H9 (cell line): ENCODE measurements at regions not wholly inside any gene's neighbourhood (a gene's known extent, or its start where the extent isn't known, plus 50 kb on each side); places are given as distances from the start of the nearest gene placed in this dataset.
A peak's percentile ranks its signal among the peaks of the same experiment; 100 is the strongest.

ENCODE experiments used
- DNase-seq: peaks from one replicate; pipeline ENCODE4 v3.0.0-alpha.2; 2017
- H2AFZ ChIP-seq: one replicate; pipeline ENCODE4 v1.6.1; 2013; ENCODE audit warnings: mild to moderate bottlenecking, low read length, control low read depth, moderate library complexity
- H2AK5ac ChIP-seq: 2 replicates; pipeline ENCODE4 v1.6.1; 2013; ENCODE audit warnings: low read length, control low read depth, mixed read lengths; ENCODE audit not compliant: insufficient read length
- H2BK120ac ChIP-seq: one replicate; pipeline ENCODE4 v1.6.1; 2013; ENCODE audit warnings: low read depth, mild to moderate bottlenecking, low read length, control low read depth, inconsistent platforms; ENCODE audit not compliant: poor library complexity, severe bottlenecking
- H2BK12ac ChIP-seq: 2 replicates; pipeline ENCODE4 v1.6.1; 2013; ENCODE audit warnings: low read length, control low read depth, mixed read lengths, low read depth; ENCODE audit not compliant: insufficient read length
- H2BK15ac ChIP-seq: 2 replicates; pipeline ENCODE4 v1.6.1; 2013; ENCODE audit warnings: low read depth, low read length, control low read depth
- H2BK20ac ChIP-seq: one replicate; pipeline ENCODE4 v1.6.1; 2013; ENCODE audit warnings: low read depth, mild to moderate bottlenecking, low read length, control low read depth, inconsistent platforms; ENCODE audit not compliant: poor library complexity, severe bottlenecking
- H2BK5ac ChIP-seq: 2 replicates; pipeline ENCODE4 v1.6.1; 2013; ENCODE audit warnings: low read length, control low read depth, mixed read lengths; ENCODE audit not compliant: insufficient read length
- H3K14ac ChIP-seq: 2 replicates; pipeline ENCODE4 v1.6.1; 2013; ENCODE audit warnings: low read length, control low read depth; ENCODE audit not compliant: insufficient read depth
- H3K18ac ChIP-seq: 2 replicates; pipeline ENCODE4 v1.6.1; 2013; ENCODE audit warnings: low read depth, mild to moderate bottlenecking, mixed read lengths, low read length, control low read depth; ENCODE audit not compliant: insufficient read length
- H3K23ac ChIP-seq: 2 replicates; pipeline ENCODE4 v1.6.1; 2013; ENCODE audit warnings: low read length, control low read depth, mixed read lengths, low read depth; ENCODE audit not compliant: insufficient read length
- H3K23me2 ChIP-seq: 2 replicates; pipeline ENCODE4 v1.6.1; 2013; ENCODE audit warnings: low read depth, mild to moderate bottlenecking, mixed read lengths, low read length, control low read depth; ENCODE audit not compliant: insufficient read length, poor library complexity, severe bottlenecking
- H3K27ac ChIP-seq: 2 replicates; pipeline ENCODE4 v1.5.1; 2013; ENCODE audit warnings: low read length, control low read depth, mixed read lengths, low read depth; ENCODE audit not compliant: insufficient read length
- H3K27me3 ChIP-seq: 2 replicates; pipeline ENCODE4 v1.6.1; 2013; ENCODE audit warnings: low read length, control low read depth, inconsistent platforms; ENCODE audit not compliant: insufficient read depth
- H3K4ac ChIP-seq: 2 replicates; pipeline ENCODE4 v1.6.1; 2013; ENCODE audit warnings: low read depth, mild to moderate bottlenecking, control low read depth, inconsistent platforms, low read length, moderate library complexity
- H3K4me1 ChIP-seq: 2 replicates; pipeline ENCODE4 v1.6.1; 2013; ENCODE audit warnings: low read length, control low read depth, inconsistent platforms; ENCODE audit not compliant: insufficient read depth
- H3K4me2 ChIP-seq: 2 replicates; pipeline ENCODE4 v1.6.1; 2013; ENCODE audit warnings: low read length, control low read depth, mixed read lengths; ENCODE audit not compliant: insufficient read length, insufficient read depth
- H3K56ac ChIP-seq: 2 replicates; pipeline ENCODE4 v1.6.1; 2013; ENCODE audit warnings: low read depth, mild to moderate bottlenecking, mixed read lengths, low read length, control low read depth; ENCODE audit not compliant: insufficient read length
- H3K79me1 ChIP-seq: 2 replicates; pipeline ENCODE4 v1.6.1; 2013; ENCODE audit warnings: low read depth, mild to moderate bottlenecking, moderate library complexity, low read length, control low read depth, inconsistent platforms; ENCODE audit not compliant: insufficient read depth, poor library complexity, severe bottlenecking
- H3K79me2 ChIP-seq: 2 replicates; pipeline ENCODE4 v1.6.1; 2013; ENCODE audit warnings: low read length, control low read depth, inconsistent platforms; ENCODE audit not compliant: insufficient read depth
- H3K9ac ChIP-seq: 2 replicates; pipeline ENCODE4 v1.6.1; 2013; ENCODE audit warnings: low read length, control low read depth, mixed read lengths; ENCODE audit not compliant: insufficient read length; ENCODE audit errors: extremely low read depth
- H3K9me3 ChIP-seq: one replicate; pipeline ENCODE4 v1.6.1; 2013; ENCODE audit warnings: low read depth, low read length, inconsistent platforms; ENCODE audit not compliant: control insufficient read depth
- H3T11ph ChIP-seq: one replicate; pipeline ENCODE4 v1.6.1; 2013; ENCODE audit warnings: mild to moderate bottlenecking, low read length, control low read depth, inconsistent platforms
- H4K20me1 ChIP-seq: one replicate; pipeline ENCODE4 v1.6.1; 2013; ENCODE audit not compliant: control insufficient read depth, insufficient read length, insufficient read depth
- H4K5ac ChIP-seq: 2 replicates; pipeline ENCODE4 v1.6.1; 2013; ENCODE audit warnings: low read depth, mild to moderate bottlenecking, mixed read lengths, low read length, control low read depth; ENCODE audit not compliant: insufficient read length
- H4K8ac ChIP-seq: replicated peaks from 2 replicates; pipeline ENCODE4 v1.6.1; 2013; ENCODE audit warnings: low read length, control low read depth, mixed read lengths, low read depth; ENCODE audit not compliant: insufficient read length
- H4K91ac ChIP-seq: 2 replicates; pipeline ENCODE4 v1.6.1; 2013; ENCODE audit warnings: low read depth, mild to moderate bottlenecking, moderate library complexity, mixed read lengths, low read length, control low read depth; ENCODE audit not compliant: insufficient read length
- H3K27ac Mint-ChIP-seq, 3 experiments: 2 replicates in 2 of 3; 3 replicates in 1 of 3; pipeline ENCODE4 v1.8.0; 2020 to 2021; ENCODE audit warnings: mixed read lengths in 3 of 3, mild to moderate bottlenecking in 1 of 3, moderate library complexity in 1 of 3
- H3K27me3 Mint-ChIP-seq: 2 replicates; pipeline ENCODE4 v1.8.0; 2021; ENCODE audit warnings: low read depth, mild to moderate bottlenecking, moderate library complexity, mixed read lengths
- H3K36me3 Mint-ChIP-seq, 3 experiments: 2 replicates in 2 of 3; 3 replicates in 1 of 3; pipeline ENCODE4 v1.8.0; 2020 to 2021; ENCODE audit warnings: low read depth in 3 of 3, mixed read lengths in 3 of 3; ENCODE audit not compliant: insufficient read depth in 1 of 3
- H3K4me1 Mint-ChIP-seq, 2 experiments: 2 replicates each; pipeline ENCODE4 v1.8.0; 2020; ENCODE audit warnings: mixed read lengths in 2 of 2
- H3K4me3 Mint-ChIP-seq, 2 experiments: 2 replicates in 1 of 2; 3 replicates in 1 of 2; pipeline ENCODE4 v1.8.0; 2020 to 2021; ENCODE audit warnings: mild to moderate bottlenecking in 2 of 2, mixed read lengths in 2 of 2, moderate library complexity in 1 of 2
- H3K9me3 Mint-ChIP-seq, 2 experiments: 2 replicates in 1 of 2; 3 replicates in 1 of 2; pipeline ENCODE4 v1.8.0; 2020; ENCODE audit warnings: mild to moderate bottlenecking in 2 of 2, mixed read lengths in 2 of 2, moderate library complexity in 1 of 2
- CTCF ChIP-seq: fragments of 200-600 bp; sonication (generic); conservative IDR thresholded peaks from 3 replicates; pipeline ENCODE4 v1.8.0; 2021; ENCODE audit warnings: antibody characterized with exemption, mild to moderate bottlenecking
- WGBS: extraction: QIAGEN DNeasy Blood & Tissue Kit; methylation state at CpG from one replicate; pipeline ENCODE4 v1.1.7; 2013; ENCODE audit warnings: missing lambda C conversion rate, low lambda C conversion rate, mixed read lengths; ENCODE audit not compliant: insufficient read length; ENCODE audit errors: extremely low coverage; 5-methylcytosine and 5-hydroxymethylcytosine counted together

GRCh38 chr4:123806056-123806455 is 409.5 kb downstream of the SPRY1 start:
- Histone ChIP-seq H3K27ac (no peak overlapping the region), H3K56ac (no peak overlapping the region), H3T11ph (no peak overlapping the region), H2BK120ac (no peak overlapping the region), H2BK12ac (no peak overlapping the region), H3K23ac (no peak overlapping the region), H3K27me3 (no peaks in the 10 kb centered on the region), H2AFZ (no peak overlapping the region), H2AK5ac (no peak overlapping the region), H3K18ac (no peak overlapping the region), H2BK20ac (no peak overlapping the region), H3K4ac (no peak overlapping the region), H3K14ac (no peak overlapping the region), H4K8ac (no peak overlapping the region), H2BK15ac (no peak overlapping the region), H3K79me2 (no peaks in the 10 kb centered on the region), H3K4me2 (no peak overlapping the region), H3K79me1 (no peaks in the 10 kb centered on the region), H3K4me1 (no peaks in the 10 kb centered on the region), H3K9me3 (no peaks in the 10 kb centered on the region), H3K23me2 (no peaks in the 10 kb centered on the region), H2BK5ac (no peak overlapping the region), H3K9ac (no peak overlapping the region), H4K91ac (no peak overlapping the region), H4K5ac (no peak overlapping the region), H4K20me1 (no peaks in the 10 kb centered on the region)
- Mint-ChIP-seq H3K4me1 (peaks cover 7 to 10% of the 10 kb centered on the region in 2 experiments), H3K36me3 (no peaks in the 10 kb centered on the region), H3K27me3 (no peaks in the 10 kb centered on the region), H3K4me3 (no peak overlapping the region), H3K27ac (peak overlapping the region in 1 of 3 experiments; percentile 32; a peak in 2 of 7 replicates), H3K9me3 (no peaks in the 10 kb centered on the region; a peak in 1 of 5 replicates)
- no peak for DNase-seq
- WGBS, result no CpG with 5 or more reads among the region's 1 CpG
- TF ChIP-seq CTCF, result no peak
